H1 (cell line): ENCODE measurements at regions not wholly inside any gene's neighbourhood (a gene's known extent, or its start where the extent isn't known, plus 50 kb on each side); places are given as distances from the start of the nearest gene placed in this dataset.

Source experiments
- TAF7 ChIP-seq: optimal IDR thresholded peaks from 2 replicates; pipeline ENCODE3; 2011; ENCODE audit warnings: low read depth, mild to moderate bottlenecking, inconsistent platforms, low read length, moderate library complexity, borderline replicate concordance

DNA sequence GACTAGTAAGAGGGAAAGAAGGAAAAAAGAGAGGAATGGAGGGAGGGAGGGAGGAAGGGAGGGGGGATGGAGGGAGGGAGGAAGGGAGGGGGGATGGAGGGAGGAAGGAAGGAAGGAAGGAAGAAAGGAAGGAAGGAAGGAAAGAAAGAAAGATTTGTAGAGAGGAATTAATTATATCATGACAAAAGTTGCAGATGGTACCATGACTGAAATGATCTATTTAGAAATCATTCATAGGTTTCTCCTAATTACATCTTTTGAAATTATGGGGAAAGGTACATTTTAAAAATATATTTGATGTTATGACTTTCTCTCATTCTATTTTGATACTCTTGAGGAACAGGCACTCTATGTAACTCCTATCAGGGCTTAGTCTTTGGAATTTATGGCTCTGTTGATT lies 236.2 kb upstream of the BTG1 start (continued):
- TF ChIP-seq TAF7 = no peak
